ENCODE measurements at regions not wholly inside any gene's neighbourhood (a gene's known extent, or its start where the extent isn't known, plus 50 kb on each side); places are given as distances from the start of the nearest gene placed in this dataset.

GRCh38 chr15:95295896-95296625 lies 1034.4 kb upstream of the NR2F2 start (continued):
- no peak for TF ChIP-seq HDAC2 (IDR thresholded peaks at IDR 0.05; ENCODE audit: borderline replicate concordance in 1 of 2, low read depth in 2 of 2, low read length in 2 of 2)

All from H1 (cell line).